Kidney epithelial cell (primary cell): ENCODE measurements at regions not wholly inside any gene's neighbourhood (a gene's known extent, or its start where the extent isn't known, plus 50 kb on each side); places are given as distances from the start of the nearest gene placed in this dataset.
A peak's percentile ranks its signal among the peaks of the same experiment; 100 is the strongest.
"Not testable (repeated sequence)": the region's sequence is repeated elsewhere in the genome, so short reads cannot be mapped to it uniquely, and the experiment has no call there.

Experiments used
- DNase-seq: peaks from one replicate; pipeline ENCODE4 v3.0.0-alpha.2; 2010; ENCODE audit warnings: low read depth
- H3K27me3 ChIP-seq: 2 replicates; pipeline ENCODE4 v1.6.0; 2011; ENCODE audit warnings: low read length; ENCODE audit not compliant: control insufficient read depth, insufficient read depth
- H3K36me3 ChIP-seq: 2 replicates; pipeline ENCODE4 v1.5.1; 2011; ENCODE audit warnings: low read length; ENCODE audit not compliant: control insufficient read depth, insufficient read depth
- H3K4me3 ChIP-seq: 2 replicates; pipeline ENCODE4 v1.5.1; 2011; ENCODE audit warnings: low read depth, mild to moderate bottlenecking, control low read depth, low read length
- TF ChIP-seq, protein P1 (sequence below): IDR thresholded peaks from 2 replicates; pipeline ENCODE4 v1.5.1; 2011; ENCODE audit warnings: mild to moderate bottlenecking, moderate library complexity, low read length, control low read depth, inconsistent platforms; ENCODE audit not compliant: insufficient read depth, poor library complexity, severe bottlenecking

DNA sequence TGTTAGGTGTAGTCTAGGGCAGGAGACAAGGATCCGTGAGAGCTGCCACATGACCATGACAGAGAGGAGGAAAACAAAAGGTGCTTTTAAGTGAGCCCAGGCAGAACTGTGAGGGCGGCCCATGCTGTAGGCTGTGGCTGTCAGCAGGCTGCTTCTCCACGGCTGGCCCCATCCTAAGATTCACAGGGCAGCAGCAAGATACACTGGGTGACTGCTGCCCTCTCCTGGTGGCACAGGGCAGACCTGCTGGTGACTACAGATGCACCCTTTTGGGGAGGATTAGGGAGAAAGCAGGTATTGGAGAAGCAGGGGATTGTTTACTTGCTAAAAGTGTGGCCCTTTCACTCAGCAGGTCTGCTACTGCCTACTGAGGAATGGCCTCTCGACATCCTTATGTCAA lies 112.2 kb upstream of the CCZ1B start:
- H3K36me3 ChIP-seq, DNase-seq, H3K27me3 ChIP-seq, H3K4me3 ChIP-seq: not testable (repeated sequence)
- TF ChIP-seq, protein P1, sequence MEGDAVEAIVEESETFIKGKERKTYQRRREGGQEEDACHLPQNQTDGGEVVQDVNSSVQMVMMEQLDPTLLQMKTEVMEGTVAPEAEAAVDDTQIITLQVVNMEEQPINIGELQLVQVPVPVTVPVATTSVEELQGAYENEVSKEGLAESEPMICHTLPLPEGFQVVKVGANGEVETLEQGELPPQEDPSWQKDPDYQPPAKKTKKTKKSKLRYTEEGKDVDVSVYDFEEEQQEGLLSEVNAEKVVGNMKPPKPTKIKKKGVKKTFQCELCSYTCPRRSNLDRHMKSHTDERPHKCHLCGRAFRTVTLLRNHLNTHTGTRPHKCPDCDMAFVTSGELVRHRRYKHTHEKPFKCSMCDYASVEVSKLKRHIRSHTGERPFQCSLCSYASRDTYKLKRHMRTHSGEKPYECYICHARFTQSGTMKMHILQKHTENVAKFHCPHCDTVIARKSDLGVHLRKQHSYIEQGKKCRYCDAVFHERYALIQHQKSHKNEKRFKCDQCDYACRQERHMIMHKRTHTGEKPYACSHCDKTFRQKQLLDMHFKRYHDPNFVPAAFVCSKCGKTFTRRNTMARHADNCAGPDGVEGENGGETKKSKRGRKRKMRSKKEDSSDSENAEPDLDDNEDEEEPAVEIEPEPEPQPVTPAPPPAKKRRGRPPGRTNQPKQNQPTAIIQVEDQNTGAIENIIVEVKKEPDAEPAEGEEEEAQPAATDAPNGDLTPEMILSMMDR = peak; percentile 19

DNA sequence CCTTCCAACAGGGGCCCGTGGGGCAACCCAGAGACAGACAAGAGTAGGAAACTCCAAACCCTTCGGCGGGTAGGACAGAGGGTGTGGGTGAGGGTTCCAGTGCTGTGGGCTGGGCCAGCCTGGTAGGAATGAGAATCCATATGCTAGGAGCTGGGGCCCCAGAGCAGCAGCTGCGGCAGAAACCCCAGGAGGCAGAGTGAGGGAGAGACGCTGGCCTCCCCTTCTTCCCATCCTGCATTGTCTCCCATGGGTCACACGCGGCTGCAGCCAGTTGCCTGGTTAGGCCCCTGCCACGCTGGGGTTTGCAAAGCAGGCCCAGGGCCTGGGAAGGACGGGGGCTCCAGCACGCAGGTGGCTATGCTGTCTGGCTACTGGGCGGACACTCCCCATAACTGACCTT lies 113.1 kb upstream of the CCZ1B start:
- not testable (repeated sequence) for H3K27me3 ChIP-seq, H3K4me3 ChIP-seq, DNase-seq, H3K36me3 ChIP-seq

DNA sequence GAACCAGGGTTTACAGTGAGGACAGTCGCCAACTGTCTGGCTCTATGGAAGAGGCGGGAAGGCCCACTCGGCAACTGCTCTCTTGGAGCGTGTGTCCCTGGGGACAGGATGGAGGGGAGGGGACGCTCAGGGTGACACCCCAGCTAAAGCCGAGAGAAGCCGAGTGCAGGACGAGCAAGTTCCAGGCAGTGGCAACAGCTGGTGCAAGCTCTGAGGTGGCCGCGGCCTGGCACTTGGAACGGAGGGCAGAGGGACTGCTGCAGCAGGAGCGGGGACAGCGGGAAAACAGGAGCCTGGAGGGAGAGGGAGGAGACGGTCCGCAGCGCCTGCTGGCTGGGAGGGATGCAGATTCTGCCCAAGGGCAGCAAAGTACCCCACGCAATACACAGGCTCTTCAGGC lies 113.8 kb upstream of the CCZ1B start:
- H3K27me3 ChIP-seq, DNase-seq, H3K4me3 ChIP-seq, H3K36me3 ChIP-seq: not testable (repeated sequence)

DNA sequence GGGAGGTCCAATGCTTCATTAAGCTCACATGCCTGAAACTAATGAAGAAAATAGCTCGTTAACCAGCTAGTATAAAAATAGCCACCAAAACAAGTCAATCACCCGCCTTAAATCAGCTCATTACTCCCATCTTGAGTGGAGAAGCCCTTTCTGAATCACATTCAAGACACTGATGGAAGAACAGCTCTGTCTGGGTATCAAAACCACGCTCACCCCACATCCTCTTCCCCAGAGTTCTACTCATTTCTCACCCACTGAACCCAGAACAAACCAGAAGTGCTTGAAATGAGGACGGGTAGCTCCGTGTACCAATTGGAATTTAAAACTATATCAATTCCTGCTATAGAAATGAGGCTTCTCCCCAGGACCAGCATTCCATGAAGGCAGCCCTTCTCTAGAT lies 120.8 kb upstream of the CCZ1B start:
- not testable (repeated sequence) for H3K36me3 ChIP-seq, H3K27me3 ChIP-seq, H3K4me3 ChIP-seq, DNase-seq

DNA sequence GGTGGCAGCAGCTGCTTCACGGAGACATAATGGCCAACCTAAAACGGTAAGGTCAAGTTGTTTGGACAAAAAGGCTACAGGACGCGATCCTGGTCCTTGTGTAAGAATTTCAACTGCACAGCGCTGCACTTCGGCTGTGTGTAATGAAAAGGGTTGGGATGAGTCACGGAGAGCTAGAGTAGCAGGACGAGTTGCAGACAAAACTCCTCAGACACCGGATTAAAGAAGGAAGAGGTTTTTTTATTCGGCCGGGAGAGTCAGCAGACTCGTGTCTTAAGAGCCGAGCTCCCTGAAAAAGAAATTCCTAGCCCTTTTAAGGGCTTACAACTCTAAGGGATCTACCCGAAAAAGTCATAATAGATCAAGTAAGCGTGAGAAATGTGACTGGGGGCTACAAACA lies 124.2 kb upstream of the CCZ1B start:
- not testable (repeated sequence) for H3K4me3 ChIP-seq, H3K36me3 ChIP-seq, H3K27me3 ChIP-seq, DNase-seq

DNA sequence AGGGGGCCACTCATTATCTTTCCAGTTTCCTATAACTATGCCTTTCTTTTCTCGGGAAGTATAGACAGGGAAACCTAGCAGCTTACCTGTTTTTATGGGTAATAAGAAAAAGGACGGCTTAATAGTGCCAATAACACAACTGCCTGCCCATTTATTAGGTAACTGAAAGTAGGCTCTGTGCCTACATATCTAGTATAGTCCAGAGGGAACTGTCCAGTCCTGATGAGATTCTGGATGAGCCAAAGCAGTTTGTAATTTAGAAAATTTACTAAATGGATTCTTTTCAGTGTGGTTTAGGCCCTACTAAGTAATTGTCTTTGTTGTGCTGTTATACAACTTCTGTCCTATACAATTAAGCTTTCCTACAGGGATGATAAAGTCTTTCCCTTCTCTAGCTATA lies 125.5 kb upstream of the CCZ1B start:
- H3K36me3 ChIP-seq, DNase-seq, H3K4me3 ChIP-seq, H3K27me3 ChIP-seq: not testable (repeated sequence)

DNA sequence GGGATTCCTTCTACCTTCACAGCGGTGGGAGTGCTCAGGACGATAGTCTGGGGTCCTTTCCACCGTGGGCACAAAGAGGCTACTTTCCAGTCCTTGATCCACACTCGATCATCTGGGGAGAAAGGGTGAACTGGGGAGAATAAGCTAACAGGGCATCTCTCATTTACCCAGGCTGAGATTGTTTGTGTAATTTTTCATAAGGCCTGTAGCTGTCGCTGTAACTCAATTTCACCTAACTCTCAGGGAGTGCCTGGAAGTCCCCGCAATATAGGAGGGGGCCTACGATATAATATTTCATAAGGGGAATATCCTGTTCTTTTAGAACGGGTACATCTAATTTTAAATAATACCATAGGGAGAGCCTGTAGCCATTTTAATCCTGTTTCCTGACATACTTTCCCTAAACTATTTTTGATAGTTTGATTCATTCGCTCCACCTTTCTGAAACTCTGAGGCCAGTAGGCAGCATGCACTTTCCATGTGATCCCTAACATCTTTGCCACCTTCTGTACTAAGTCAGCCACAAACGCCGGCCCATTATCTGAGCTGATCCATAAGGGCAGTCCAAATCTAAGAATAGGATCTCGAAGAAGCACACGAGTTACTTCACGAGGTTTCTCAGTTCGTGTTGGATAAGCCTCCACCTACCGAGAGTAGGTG lies 127.2 kb upstream of the CCZ1B start:
- H3K4me3 ChIP-seq, DNase-seq: not testable (repeated sequence)

DNA sequence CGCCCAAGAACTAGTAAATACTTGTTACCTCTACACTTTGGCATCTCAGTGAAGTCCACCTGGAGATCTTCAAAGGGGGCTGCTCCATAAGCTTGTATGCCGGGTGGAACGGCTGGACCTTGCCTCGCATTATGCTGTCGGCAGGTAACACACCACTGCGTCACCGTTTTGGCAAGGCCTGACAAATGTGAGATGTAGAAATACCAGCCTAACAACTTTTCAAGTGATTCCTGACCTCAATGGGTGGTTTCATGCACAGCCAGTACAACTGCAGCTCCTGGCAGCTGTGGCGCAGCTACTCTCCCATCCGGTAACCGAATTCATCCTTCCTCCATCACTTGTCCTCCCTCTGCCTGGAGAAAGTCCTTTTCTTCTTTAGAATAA lies 127.7 kb upstream of the CCZ1B start:
- H3K36me3 ChIP-seq, H3K27me3 ChIP-seq, DNase-seq, H3K4me3 ChIP-seq: not testable (repeated sequence)

More for the DNA sequence above, 127.2 kb upstream of the CCZ1B start:
- H3K36me3 ChIP-seq, H3K27me3 ChIP-seq: not testable (repeated sequence)
- TF ChIP-seq, protein P1 = peak; percentile 12

DNA sequence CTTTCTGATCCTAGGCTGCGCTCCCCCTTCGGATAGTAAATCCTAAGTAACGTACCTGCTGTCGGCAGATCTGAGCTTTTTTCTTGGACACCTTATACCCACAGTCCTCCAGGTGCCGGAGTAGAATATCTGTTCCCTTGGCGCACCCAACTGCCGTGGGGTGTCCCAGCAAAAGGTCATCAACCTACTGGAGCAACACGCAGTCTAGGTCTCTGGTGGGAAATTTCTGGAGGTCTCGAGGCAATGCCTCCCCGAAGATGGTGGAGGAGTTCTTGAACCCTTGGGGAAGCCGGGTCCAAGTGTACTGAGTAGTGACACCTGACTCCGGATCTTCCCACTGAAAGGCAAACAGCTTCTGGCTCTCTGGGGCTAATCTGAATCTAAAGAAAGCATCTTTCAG lies 129.3 kb upstream of the CCZ1B start:
- H3K36me3 ChIP-seq, H3K4me3 ChIP-seq, DNase-seq: not testable (repeated sequence)

DNA sequence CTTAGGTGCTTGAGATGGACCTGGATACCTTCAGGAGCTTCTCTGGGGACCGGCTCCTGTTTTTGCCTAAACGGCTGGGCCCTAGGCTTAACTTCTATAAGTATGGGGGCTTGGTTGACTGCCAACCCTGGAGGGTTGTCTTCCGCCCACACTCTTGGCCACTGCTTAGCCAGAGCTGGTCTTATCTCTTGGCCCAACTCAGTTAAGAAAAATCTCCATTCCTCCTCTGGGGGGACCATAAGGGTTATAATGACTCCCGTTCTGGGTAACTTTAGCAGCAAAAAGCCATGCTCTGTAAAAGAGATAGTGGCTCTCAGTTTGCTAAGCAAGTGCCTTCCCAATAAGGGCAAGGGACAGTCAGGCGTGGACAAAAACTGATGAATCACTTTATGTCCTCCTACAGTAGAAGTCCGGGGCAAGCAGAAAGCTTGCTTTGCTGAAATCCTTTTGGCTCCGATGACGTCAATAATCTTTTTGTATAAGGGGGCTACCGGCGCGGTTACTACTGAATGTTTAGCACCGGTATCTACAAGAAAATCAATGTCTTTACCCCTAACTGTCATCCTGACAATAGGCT lies 130.0 kb upstream of the CCZ1B start:
- DNase-seq, H3K27me3 ChIP-seq, H3K4me3 ChIP-seq, H3K36me3 ChIP-seq: not testable (repeated sequence)

More for the DNA sequence above, 129.3 kb upstream of the CCZ1B start:
- H3K27me3 ChIP-seq = not testable (repeated sequence)

DNA sequence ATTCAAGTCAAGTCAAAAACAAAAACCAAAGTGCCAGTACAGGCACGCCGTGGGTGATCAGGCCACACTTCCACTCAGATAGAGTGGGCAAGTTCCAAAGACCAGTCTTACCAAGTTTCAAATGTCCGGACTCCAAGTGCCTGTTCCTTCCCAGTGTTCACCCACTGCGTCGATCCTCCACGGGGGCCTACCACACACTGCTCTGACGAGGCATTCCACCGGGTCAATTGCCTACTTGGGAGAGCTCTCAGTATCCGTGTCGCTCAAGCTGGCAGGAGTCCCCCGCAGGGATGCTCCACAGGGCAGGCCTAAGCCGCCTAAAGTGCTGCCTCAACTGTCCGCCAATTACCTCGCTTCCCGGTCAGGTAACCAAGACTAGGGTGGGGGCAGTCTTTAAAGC lies 132.3 kb upstream of the CCZ1B start:
- not testable (repeated sequence) for H3K36me3 ChIP-seq, H3K27me3 ChIP-seq, DNase-seq, H3K4me3 ChIP-seq

DNA sequence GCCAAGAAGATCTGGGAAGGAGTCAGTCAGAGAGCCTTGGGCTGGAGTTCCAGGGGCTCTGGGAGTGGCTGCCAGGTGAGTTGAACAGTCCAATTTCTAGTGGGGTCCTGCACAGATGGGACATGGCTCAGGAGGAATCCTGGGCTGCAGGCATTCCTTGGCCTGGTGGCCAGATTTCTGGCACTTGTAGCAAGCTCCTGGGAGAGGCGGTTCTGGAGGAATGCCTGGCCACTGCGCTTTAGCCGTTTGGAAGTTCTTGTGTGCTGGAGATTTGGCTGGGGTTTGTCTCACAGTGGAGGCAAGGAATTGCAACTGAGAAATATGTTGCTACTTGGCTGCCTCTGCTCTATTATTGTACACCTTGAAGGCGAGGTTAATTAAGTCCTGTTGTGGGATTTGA lies 133.9 kb upstream of the CCZ1B start:
- DNase-seq, H3K4me3 ChIP-seq, H3K36me3 ChIP-seq, H3K27me3 ChIP-seq: not testable (repeated sequence)

DNA sequence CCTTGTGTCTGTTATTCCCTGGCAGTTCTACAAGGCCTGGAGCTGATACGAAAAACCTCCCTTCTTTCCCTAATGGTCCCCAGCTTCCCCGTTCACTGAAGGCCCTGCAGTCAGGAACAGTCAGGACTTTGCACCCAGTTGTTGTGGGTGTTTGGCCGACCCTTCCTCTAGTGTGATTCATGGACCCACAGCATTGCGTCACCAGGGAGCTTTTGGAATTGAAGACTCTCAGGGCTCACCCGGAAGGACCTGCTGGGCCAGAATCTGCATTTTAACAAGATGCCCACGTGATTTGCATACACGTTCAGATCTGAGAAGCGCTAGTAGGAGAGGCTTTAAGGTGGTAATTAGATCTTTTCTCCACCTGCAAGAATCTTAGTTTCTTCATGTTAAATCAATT lies 136.8 kb upstream of the CCZ1B start:
- not testable (repeated sequence) for H3K36me3 ChIP-seq, H3K4me3 ChIP-seq, H3K27me3 ChIP-seq, DNase-seq
